ENCODE measurements at regions not wholly inside any gene's neighbourhood (a gene's known extent, or its start where the extent isn't known, plus 50 kb on each side); places are given as distances from the start of the nearest gene placed in this dataset.

- intact Hi-C loops (cut with micrococcal nuclease; ENCODE audit: unreplicated experiment) = no loop called here
- peaks cover under 1% of the 10 kb centered on the region for H3K4me1 Mint-ChIP-seq (ENCODE audit: low read depth, unreplicated experiment)
- no peak overlapping the region for H3K4me3 ChIP-seq (ENCODE audit: low read depth, low read length)
- H3K4me3 Mint-ChIP-seq (ENCODE audit: unreplicated experiment) = no peak overlapping the region
- no peaks in the 10 kb centered on the region for H3K27me3 ChIP-seq (replicated peaks; ENCODE audit: control insufficient read depth, insufficient read depth, low read length)
- no peaks in the 10 kb centered on the region for H3K36me3 Mint-ChIP-seq (ENCODE audit: insufficient read depth, unreplicated experiment)
- H3K4me1 ChIP-seq = no peaks in the 10 kb centered on the region
- H3K27ac Mint-ChIP-seq (ENCODE audit: unreplicated experiment) = no peak overlapping the region
- BruUV-seq (replicated peaks) = no TSS peak
- no peaks in the 10 kb centered on the region for H3K27me3 Mint-ChIP-seq (ENCODE audit: insufficient read depth, unreplicated experiment)
- H3K36me3 ChIP-seq (ENCODE audit: control insufficient read depth, insufficient read depth, low read length) = no peaks in the 10 kb centered on the region
- no peaks in the 10 kb centered on the region for H3K9me3 ChIP-seq
- TF ChIP-seq, protein P1, sequence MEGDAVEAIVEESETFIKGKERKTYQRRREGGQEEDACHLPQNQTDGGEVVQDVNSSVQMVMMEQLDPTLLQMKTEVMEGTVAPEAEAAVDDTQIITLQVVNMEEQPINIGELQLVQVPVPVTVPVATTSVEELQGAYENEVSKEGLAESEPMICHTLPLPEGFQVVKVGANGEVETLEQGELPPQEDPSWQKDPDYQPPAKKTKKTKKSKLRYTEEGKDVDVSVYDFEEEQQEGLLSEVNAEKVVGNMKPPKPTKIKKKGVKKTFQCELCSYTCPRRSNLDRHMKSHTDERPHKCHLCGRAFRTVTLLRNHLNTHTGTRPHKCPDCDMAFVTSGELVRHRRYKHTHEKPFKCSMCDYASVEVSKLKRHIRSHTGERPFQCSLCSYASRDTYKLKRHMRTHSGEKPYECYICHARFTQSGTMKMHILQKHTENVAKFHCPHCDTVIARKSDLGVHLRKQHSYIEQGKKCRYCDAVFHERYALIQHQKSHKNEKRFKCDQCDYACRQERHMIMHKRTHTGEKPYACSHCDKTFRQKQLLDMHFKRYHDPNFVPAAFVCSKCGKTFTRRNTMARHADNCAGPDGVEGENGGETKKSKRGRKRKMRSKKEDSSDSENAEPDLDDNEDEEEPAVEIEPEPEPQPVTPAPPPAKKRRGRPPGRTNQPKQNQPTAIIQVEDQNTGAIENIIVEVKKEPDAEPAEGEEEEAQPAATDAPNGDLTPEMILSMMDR (IDR thresholded peaks at IDR 0.05; ENCODE audit: insufficient read depth in 1 of 2, low read depth in 1 of 2, low read length in 1 of 2, severe bottlenecking in 1 of 2, unreplicated experiment in 1 of 2) = no peak
- peaks cover 9% of the 10 kb centered on the region for H3K9me3 Mint-ChIP-seq (ENCODE audit: unreplicated experiment)
- POLR2A ChIA-PET = no interaction called here
- CTCF ChIA-PET = no interaction called here
- DNase-seq = no peak
Observed at GRCh38 chr11:19499999-19500398, 212.6 kb upstream of the NAV2 start.

GRCh38 chr11:19499026-19499669 is 213.5 kb upstream of the NAV2 start:
- Histone ChIP-seq H3K27me3 (replicated peaks; ENCODE audit: control insufficient read depth, insufficient read depth, low read length) (no peaks in the 10 kb centered on the region), H3K36me3 (ENCODE audit: control insufficient read depth, insufficient read depth, low read length) (no peaks in the 10 kb centered on the region), H3K4me3 (ENCODE audit: low read depth, low read length) (no peak overlapping the region), H3K4me1 (no peaks in the 10 kb centered on the region), H3K9me3 (no peaks in the 10 kb centered on the region)
- ChIA-PET POLR2A (no interaction called here), CTCF (no interaction called here)
- TF ChIP-seq, protein P1 (IDR thresholded peaks at IDR 0.05; ENCODE audit: insufficient read depth in 1 of 2, low read depth in 1 of 2, low read length in 1 of 2, severe bottlenecking in 1 of 2, unreplicated experiment in 1 of 2) = no peak
- Mint-ChIP-seq H3K4me3 (ENCODE audit: unreplicated experiment) (no peak overlapping the region), H3K4me1 (ENCODE audit: low read depth, unreplicated experiment) (no peaks in the 10 kb centered on the region), H3K36me3 (ENCODE audit: insufficient read depth, unreplicated experiment) (no peaks in the 10 kb centered on the region), H3K27ac (ENCODE audit: unreplicated experiment) (no peak overlapping the region), H3K27me3 (ENCODE audit: insufficient read depth, unreplicated experiment) (no peaks in the 10 kb centered on the region), H3K9me3 (ENCODE audit: unreplicated experiment) (peaks cover 9% of the 10 kb centered on the region)
- no TSS peak for BruUV-seq (replicated peaks)
- no peak for DNase-seq
- intact Hi-C loops (cut with micrococcal nuclease; ENCODE audit: unreplicated experiment) = no loop called here

- Mint-ChIP-seq H3K27ac (ENCODE audit: unreplicated experiment) (no peak overlapping the region), H3K27me3 (ENCODE audit: insufficient read depth, unreplicated experiment) (no peaks in the 10 kb centered on the region), H3K4me1 (ENCODE audit: low read depth, unreplicated experiment) (no peaks in the 10 kb centered on the region), H3K4me3 (ENCODE audit: unreplicated experiment) (no peak overlapping the region), H3K9me3 (ENCODE audit: unreplicated experiment) (no peaks in the 10 kb centered on the region), H3K36me3 (ENCODE audit: insufficient read depth, unreplicated experiment) (no peaks in the 10 kb centered on the region)
- Histone ChIP-seq H3K4me1 (no peaks in the 10 kb centered on the region), H3K36me3 (ENCODE audit: control insufficient read depth, insufficient read depth, low read length) (no peaks in the 10 kb centered on the region), H3K9me3 (no peaks in the 10 kb centered on the region), H3K4me3 (ENCODE audit: low read depth, low read length) (no peak overlapping the region), H3K27me3 (replicated peaks; ENCODE audit: control insufficient read depth, insufficient read depth, low read length) (no peaks in the 10 kb centered on the region)
- intact Hi-C loops (cut with micrococcal nuclease; ENCODE audit: unreplicated experiment) = loop anchor here (1.0 kb wide), 2 partner anchors 33 to 60 kb away; no protein-coding TSS in a partner anchor
- CTCF ChIA-PET = interaction anchor here (0.6 to 1.5 kb wide), 12 partner anchors 28 to 422 kb away, joined by 3 to 14 read pairs (median 4); no protein-coding TSS in a partner anchor
- no TSS peak for BruUV-seq (replicated peaks)
- TF ChIP-seq, protein P1 (IDR thresholded peaks at IDR 0.05; ENCODE audit: insufficient read depth in 1 of 2, low read depth in 1 of 2, low read length in 1 of 2, severe bottlenecking in 1 of 2, unreplicated experiment in 1 of 2) = peak in 1 of 2 experiments; percentile 55
- POLR2A ChIA-PET = interaction anchor here (1.2 kb wide), 1 partner anchor 31 kb away, joined by 4 read pairs; no protein-coding TSS in a partner anchor
- DNase-seq = peak; percentile 66 to 71
Observed at GRCh38 chr11:19493446-19494213, 219.0 kb upstream of the NAV2 start.

All from Caco-2 (cell line).